Adrenal gland (tissue), 9 donors: ENCODE measurements at regions not wholly inside any gene's neighbourhood (a gene's known extent, or its start where the extent isn't known, plus 50 kb on each side); places are given as distances from the start of the nearest gene placed in this dataset.

ENCODE experiments used
- DNase-seq, 7 donors: peaks; one replicate each; pipeline ENCODE4 v3.0.0-alpha.2; 2019 to 2020
- H3K27ac ChIP-seq, 5 donors: fragments of 200-600 bp; sonication (generic) in 4 of 5; 1 replicate in 3 of 5; 2 replicates in 2 of 5; pipeline versions ENCODE4 v1.5.1 to v1.8.0; 2016 to 2020; ENCODE audit warnings: mild to moderate bottlenecking in 1 of 5
- H3K27me3 ChIP-seq: fragments of 200-600 bp; 2 replicates; pipeline ENCODE4 v1.8.0; 2021
- H3K36me3 ChIP-seq, 2 donors: fragments of 200-600 bp; replicated peaks in 1 of 2; 1 replicate in 1 of 2; 2 replicates in 1 of 2; pipeline versions ENCODE4 v1.5.1 to v1.8.0; 2018 to 2022
- H3K4me1 ChIP-seq, 2 donors: fragments of 200-600 bp; replicated peaks in 1 of 2; 1 replicate in 1 of 2; 2 replicates in 1 of 2; pipeline versions ENCODE4 v1.5.1 to v1.8.0; 2018 to 2021
- H3K4me3 ChIP-seq, 4 donors: fragments of 200-600 bp; sonication (generic) in 3 of 4; one replicate each; pipeline ENCODE4 v1.5.1; 2016 to 2018
- H3K9me3 ChIP-seq, 3 donors: fragments of 200-600 bp; sonication (generic) in 1 of 3; replicated peaks in 1 of 3; 1 replicate in 2 of 3; 2 replicates in 1 of 3; pipeline versions ENCODE4 v1.5.1 to v1.8.0; 2016 to 2021
- CTCF ChIP-seq, 6 experiments: fragments of 450-650 bp in 4 of 6; fragments of 200-600 bp in 2 of 6; sonication (generic) in 1 of 6; IDR thresholded peaks; 1 replicate in 5 of 6; 2 replicates in 1 of 6; pipeline versions ENCODE4 v1.5.1 to v1.8.0; 2016 to 2021; ENCODE audit warnings: antibody characterized with exemption in 6 of 6, mild to moderate bottlenecking in 2 of 6, moderate library complexity in 1 of 6
- POLR2A ChIP-seq, 2 donors: fragments of 450-650 bp; IDR thresholded peaks; one replicate each; pipeline ENCODE4 v1.6.1; 2017; ENCODE audit warnings: antibody characterized with exemption in 2 of 2, mild to moderate bottlenecking in 2 of 2, moderate library complexity in 1 of 2
- WGBS, 4 donors: extraction: QIAGEN DNeasy Blood & Tissue Kit in 2 of 4; methylation state at CpG; one replicate each; pipeline versions ENCODE4 v1.1.5 to v1.1.7; 2013 to 2017; 5-methylcytosine and 5-hydroxymethylcytosine counted together
- intact Hi-C, 2 donors: fragments of 100-400 bp; cut with DNase I; formaldehyde crosslinking; loops; one replicate each; pipeline versions ENCODE4 v1.14.1 to v1.15.0; 2022 to 2023
- donor health status: healthy with polysubstance abuse.
- donor health status: Bipolar disorder and iron deficiency.
- donor health status: DM: yes; HTN: yes; CAD: no.
- donor health status: DM: no; HTN: no; CAD: no.
- donor health status: DM: no; HTN: no; CAD: no.

- no peak for DNase-seq
- 86 to 89% (median 89%) methylated on average over 2 of the region's 2 CpGs for WGBS, 4 donors
- intact Hi-C loops, result no loop called here
- Histone ChIP-seq H3K4me1 (no peaks in the 10 kb centered on the region), H3K4me3 (no peak overlapping the region), H3K9me3 (no peaks in the 10 kb centered on the region), H3K36me3 (no peaks in the 10 kb centered on the region), H3K27ac (no peak overlapping the region), H3K27me3 (no peaks in the 10 kb centered on the region)
- TF ChIP-seq CTCF (IDR thresholded peaks at IDR 0.05), result no peak
- no peak for TF ChIP-seq POLR2A (IDR thresholded peaks at IDR 0.05)
These were observed 242.3 kb upstream of the NCKAP5 start for GRCh38 chr2:133810559-133810958.

GRCh38 chr2:133811409-133812125 is 243.3 kb upstream of the NCKAP5 start:
- Histone ChIP-seq H3K27me3 (no peaks in the 10 kb centered on the region), H3K4me1 (no peaks in the 10 kb centered on the region), H3K36me3 (no peaks in the 10 kb centered on the region), H3K9me3 (no peaks in the 10 kb centered on the region), H3K4me3 (no peak overlapping the region), H3K27ac (no peak overlapping the region)
- DNase-seq, result no peak
- no peak for TF ChIP-seq CTCF (IDR thresholded peaks at IDR 0.05)
- no peak for TF ChIP-seq POLR2A (IDR thresholded peaks at IDR 0.05)
- 57 to 69% (median 66%) methylated on average over 4 of the region's 4 CpGs for WGBS, 4 donors
- intact Hi-C loops, result no loop called here

GRCh38 chr2:133812826-133813617 is 244.8 kb upstream of the NCKAP5 start:
- no peak for DNase-seq
- WGBS, 4 donors, result 76 to 80% (median 77%) methylated on average over 4 of the region's 4 CpGs
- H3K9me3 ChIP-seq, result no peaks in the 10 kb centered on the region
- no peaks in the 10 kb centered on the region for H3K4me1 ChIP-seq
- H3K36me3 ChIP-seq, result no peaks in the 10 kb centered on the region
- H3K27me3 ChIP-seq, result no peaks in the 10 kb centered on the region
- TF ChIP-seq CTCF (IDR thresholded peaks at IDR 0.05) (no peak), POLR2A (IDR thresholded peaks at IDR 0.05) (no peak)
- intact Hi-C loops, result no loop called here
- H3K27ac ChIP-seq, result no peak overlapping the region
- H3K4me3 ChIP-seq, result no peak overlapping the region

GRCh38 chr2:133814890-133815289 is 246.6 kb upstream of the NCKAP5 start:
- Histone ChIP-seq H3K36me3 (no peaks in the 10 kb centered on the region), H3K27me3 (no peaks in the 10 kb centered on the region), H3K4me1 (no peaks in the 10 kb centered on the region), H3K9me3 (no peaks in the 10 kb centered on the region), H3K4me3 (no peak overlapping the region), H3K27ac (no peak overlapping the region)
- TF ChIP-seq POLR2A (IDR thresholded peaks at IDR 0.05), result no peak
- no peak for TF ChIP-seq CTCF (IDR thresholded peaks at IDR 0.05)
- WGBS, 4 donors, result 62 to 79% (median 66%) methylated on average over 4 of the region's 4 CpGs
- DNase-seq, result no peak
- intact Hi-C loops, result no loop called here
